HFF-Myc (cell line): ENCODE measurements at regions not wholly inside any gene's neighbourhood (a gene's known extent, or its start where the extent isn't known, plus 50 kb on each side); places are given as distances from the start of the nearest gene placed in this dataset.

Experiments used
- DNase-seq: peaks from one replicate; pipeline ENCODE4 v3.0.0-alpha.2; 2011; ENCODE audit warnings: low read depth; ENCODE audit errors: extremely low read depth
- H3K4me3 ChIP-seq: replicated peaks from 2 replicates; pipeline ENCODE4 v1.5.1; 2011; ENCODE audit warnings: low read depth, mild to moderate bottlenecking, control low read depth, low read length
- TF ChIP-seq, protein P1 (sequence below): IDR thresholded peaks from 2 replicates; pipeline ENCODE4 v1.5.1; 2012; ENCODE audit warnings: mild to moderate bottlenecking, low read depth, low read length, control low read depth; ENCODE audit errors: missing control alignments

DNA sequence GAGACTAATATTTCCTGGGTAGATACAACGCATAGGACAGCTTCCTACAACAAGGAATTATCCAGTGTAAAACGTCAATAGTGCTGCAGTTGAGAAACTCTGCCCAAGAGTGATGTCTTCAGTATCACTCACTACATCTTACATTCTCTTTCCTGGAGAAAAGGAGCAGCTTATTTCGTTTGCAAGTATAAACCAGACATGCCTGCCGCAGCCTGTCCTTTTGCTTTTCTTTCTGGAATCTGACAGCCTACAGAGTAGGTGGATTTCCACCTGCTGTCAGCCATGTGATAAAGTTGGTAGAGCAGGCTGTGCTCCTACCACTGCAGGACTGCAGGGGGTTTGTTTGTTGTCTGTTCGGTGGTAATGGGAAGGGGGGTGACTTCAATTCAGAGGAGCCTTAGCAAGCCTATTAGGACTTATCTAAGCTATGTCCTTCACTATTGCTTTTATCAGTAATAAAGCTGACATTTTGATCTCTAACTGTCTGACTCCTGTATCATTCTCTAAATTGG lies 439.1 kb downstream of the GRB14 start:
- TF ChIP-seq, protein P1, sequence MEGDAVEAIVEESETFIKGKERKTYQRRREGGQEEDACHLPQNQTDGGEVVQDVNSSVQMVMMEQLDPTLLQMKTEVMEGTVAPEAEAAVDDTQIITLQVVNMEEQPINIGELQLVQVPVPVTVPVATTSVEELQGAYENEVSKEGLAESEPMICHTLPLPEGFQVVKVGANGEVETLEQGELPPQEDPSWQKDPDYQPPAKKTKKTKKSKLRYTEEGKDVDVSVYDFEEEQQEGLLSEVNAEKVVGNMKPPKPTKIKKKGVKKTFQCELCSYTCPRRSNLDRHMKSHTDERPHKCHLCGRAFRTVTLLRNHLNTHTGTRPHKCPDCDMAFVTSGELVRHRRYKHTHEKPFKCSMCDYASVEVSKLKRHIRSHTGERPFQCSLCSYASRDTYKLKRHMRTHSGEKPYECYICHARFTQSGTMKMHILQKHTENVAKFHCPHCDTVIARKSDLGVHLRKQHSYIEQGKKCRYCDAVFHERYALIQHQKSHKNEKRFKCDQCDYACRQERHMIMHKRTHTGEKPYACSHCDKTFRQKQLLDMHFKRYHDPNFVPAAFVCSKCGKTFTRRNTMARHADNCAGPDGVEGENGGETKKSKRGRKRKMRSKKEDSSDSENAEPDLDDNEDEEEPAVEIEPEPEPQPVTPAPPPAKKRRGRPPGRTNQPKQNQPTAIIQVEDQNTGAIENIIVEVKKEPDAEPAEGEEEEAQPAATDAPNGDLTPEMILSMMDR = no peak
- H3K4me3 ChIP-seq = no peak overlapping the region
- DNase-seq = no peak

DNA sequence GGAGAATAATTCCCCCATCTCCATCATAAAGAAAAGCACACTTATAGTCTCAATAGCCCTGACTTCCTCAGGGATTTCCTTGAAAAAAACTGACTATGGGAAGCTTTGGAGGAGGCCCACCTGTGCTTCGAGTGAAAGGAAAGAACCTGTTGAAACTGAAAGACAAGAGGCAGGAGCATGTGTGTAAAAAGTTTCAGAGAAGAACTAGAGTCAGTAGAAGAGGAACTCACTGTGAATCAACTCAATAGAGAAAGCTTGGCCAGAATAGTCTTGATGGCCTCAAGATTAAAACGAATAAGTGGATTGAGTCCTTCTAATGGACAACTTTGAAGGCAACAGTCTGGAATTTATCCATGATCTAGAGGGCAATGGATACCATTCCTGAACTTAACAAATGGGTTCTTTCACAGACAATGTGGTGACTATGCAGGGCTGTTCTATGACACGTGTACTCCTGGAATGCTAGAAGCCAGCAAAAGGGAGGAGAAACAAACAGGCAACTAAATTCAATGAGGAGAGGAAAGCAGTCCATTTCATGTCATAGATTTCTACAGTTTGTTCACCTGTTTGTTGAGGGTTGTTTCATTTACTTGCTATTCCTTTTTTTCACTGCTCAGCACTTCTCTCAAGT lies 442.3 kb downstream of the GRB14 start:
- H3K4me3 ChIP-seq = no peak overlapping the region
- DNase-seq = no peak
- TF ChIP-seq, protein P1 = no peak

DNA sequence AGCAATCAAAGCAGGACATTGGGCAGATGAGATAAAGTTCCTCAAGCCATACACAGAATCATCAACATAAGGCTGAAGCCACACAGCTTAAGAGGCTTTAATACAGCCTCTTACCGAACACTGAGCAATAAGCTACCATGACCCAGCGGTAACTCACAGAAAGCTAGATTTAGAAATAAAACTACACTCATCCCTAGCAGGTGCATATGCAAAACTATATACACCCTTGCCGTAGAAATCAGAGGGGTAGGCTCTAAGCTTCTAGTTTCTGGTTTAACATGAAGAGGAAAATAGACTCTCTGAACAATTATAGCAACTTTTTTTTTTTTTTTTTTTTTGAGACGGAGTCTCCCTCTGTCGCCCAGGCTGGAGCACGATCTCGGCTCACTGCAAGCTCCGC lies 428.8 kb upstream of the FIGN start:
- DNase-seq = no peak
- TF ChIP-seq, protein P1 = no peak
- H3K4me3 ChIP-seq = no peak overlapping the region

DNA sequence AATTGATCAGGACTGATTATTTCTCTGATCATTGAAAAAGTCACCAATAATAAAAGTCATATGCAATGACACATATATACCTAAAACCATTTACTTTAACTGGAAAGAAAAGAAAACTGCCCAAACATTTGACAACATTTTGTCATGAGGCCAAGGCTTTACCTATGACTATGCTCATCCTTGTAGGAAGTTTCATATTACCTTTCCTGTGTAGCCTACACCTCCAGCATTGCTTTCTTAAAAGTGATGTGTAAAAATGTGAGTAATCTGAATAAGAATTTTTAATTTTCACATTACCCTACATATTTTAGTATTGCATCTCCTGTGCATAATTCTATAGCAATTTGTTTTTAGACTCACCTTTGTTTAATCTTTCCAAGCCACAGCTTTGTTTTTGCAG lies 419.8 kb upstream of the FIGN start:
- DNase-seq = no peak
- no peak overlapping the region for H3K4me3 ChIP-seq
- TF ChIP-seq, protein P1 = no peak

DNA sequence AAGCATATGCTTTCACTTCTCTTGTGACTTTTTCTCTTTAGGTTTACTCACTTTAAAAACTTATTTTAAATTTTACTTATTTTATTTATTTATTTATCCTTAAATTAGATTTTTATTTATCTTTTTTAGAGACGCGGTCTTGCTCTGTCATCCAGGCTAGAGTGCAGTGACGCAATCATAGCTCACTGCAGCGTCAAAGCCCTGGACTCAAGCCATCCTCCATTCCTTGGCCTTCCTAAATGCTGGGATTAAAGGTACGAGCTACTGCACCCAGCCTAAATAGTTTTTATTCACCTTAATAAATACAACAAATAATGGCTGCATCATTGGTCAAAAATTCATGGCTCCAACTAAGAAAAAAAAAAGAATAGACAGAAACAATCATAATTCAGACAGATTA lies 415.7 kb upstream of the FIGN start:
- no peak for DNase-seq
- TF ChIP-seq, protein P1 = no peak
- no peak overlapping the region for H3K4me3 ChIP-seq

DNA sequence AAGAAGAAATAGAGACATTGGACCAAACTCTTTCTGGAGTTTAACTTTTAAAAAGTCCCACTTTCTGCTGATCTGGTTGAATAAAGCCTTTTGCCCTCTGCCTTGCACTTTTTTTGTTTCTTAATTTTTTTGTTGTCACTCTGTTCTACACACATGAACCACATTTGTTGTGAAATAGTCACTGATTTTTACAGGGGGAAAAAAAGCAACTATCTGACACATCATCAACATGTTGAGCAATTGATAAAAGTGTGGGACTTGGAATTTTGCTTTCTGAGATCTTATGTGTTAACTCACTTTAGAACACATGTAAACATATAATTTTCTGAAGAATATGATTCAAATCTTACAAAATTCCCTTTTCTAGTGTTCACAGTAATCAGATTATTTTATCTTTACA lies 414.8 kb upstream of the FIGN start:
- DNase-seq = no peak
- no peak overlapping the region for H3K4me3 ChIP-seq
- TF ChIP-seq, protein P1 = no peak

DNA sequence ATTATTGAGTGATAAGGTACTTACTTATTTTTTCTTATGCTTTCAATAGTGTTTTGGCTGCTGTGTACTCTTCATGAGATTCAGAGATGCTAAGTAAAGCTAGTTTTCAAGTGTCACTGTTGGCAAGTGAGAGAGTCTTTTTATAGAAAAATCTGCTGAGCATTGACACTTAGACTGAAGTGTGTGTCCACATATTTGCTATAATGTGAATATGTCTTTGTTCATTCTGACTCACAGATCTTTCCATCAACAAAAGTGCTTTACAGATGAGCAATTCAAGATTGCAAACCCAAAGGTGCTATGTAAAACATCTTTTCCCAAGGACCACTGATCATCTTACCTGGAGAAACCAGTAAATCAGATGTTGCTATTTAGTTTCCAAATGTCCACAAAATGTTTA lies 410.6 kb upstream of the FIGN start:
- TF ChIP-seq, protein P1 = no peak
- H3K4me3 ChIP-seq = no peak overlapping the region
- DNase-seq = no peak
